IPS-NIHi7 (cell line): ENCODE measurements at regions not wholly inside any gene's neighbourhood (a gene's known extent, or its start where the extent isn't known, plus 50 kb on each side); places are given as distances from the start of the nearest gene placed in this dataset.

Experiments used
- DNase-seq: peaks from one replicate; pipeline ENCODE4 v3.0.0; 2012; ENCODE audit warnings: mixed read lengths; ENCODE audit errors: extremely low spot score

GRCh38 chr4:58205446-58206235, 1095.5 kb upstream of the IGFBP7 start:
- DNase-seq, result no peak

- DNase-seq, result no peak
These were observed 1082.0 kb upstream of the IGFBP7 start for GRCh38 chr4:58192217-58192616.

GRCh38 chr4:58191109-58191508, 1080.9 kb upstream of the IGFBP7 start:
- no peak for DNase-seq

GRCh38 chr4:58188316-58188715, 1078.1 kb upstream of the IGFBP7 start:
- no peak for DNase-seq

GRCh38 chr4:58175024-58175423, 1064.8 kb upstream of the IGFBP7 start:
- DNase-seq, result no peak

GRCh38 chr4:58166490-58166889, 1056.3 kb upstream of the IGFBP7 start:
- DNase-seq, result no peak

- no peak for DNase-seq
These were observed 1053.0 kb upstream of the IGFBP7 start for GRCh38 chr4:58163156-58163555.

GRCh38 chr4:58149404-58150085, 1039.4 kb upstream of the IGFBP7 start:
- no peak for DNase-seq

- DNase-seq, result no peak
These were observed 1034.5 kb upstream of the IGFBP7 start for GRCh38 chr4:58144721-58145120.

- no peak for DNase-seq
These were observed 1028.8 kb upstream of the IGFBP7 start for GRCh38 chr4:58138786-58139668.

GRCh38 chr4:58136604-58137003, 1026.4 kb upstream of the IGFBP7 start:
- DNase-seq, result no peak

GRCh38 chr4:58127680-58128079, 1017.5 kb upstream of the IGFBP7 start:
- DNase-seq, result no peak

- no peak for DNase-seq
These were observed 1009.1 kb upstream of the IGFBP7 start for GRCh38 chr4:58119298-58119697.

- no peak for DNase-seq
These were observed 1002.9 kb upstream of the IGFBP7 start for GRCh38 chr4:58113126-58113525.

GRCh38 chr4:58111818-58112217, 1001.6 kb upstream of the IGFBP7 start:
- no peak for DNase-seq

- peak; percentile 12 for DNase-seq
These were observed 983.2 kb upstream of the IGFBP7 start for GRCh38 chr4:58093352-58093751.

GRCh38 chr4:58090539-58090938, 980.4 kb upstream of the IGFBP7 start:
- no peak for DNase-seq

GRCh38 chr4:58081356-58081755, 971.2 kb upstream of the IGFBP7 start:
- DNase-seq, result no peak

- DNase-seq, result no peak
These were observed 965.5 kb upstream of the IGFBP7 start for GRCh38 chr4:58075724-58076123.

GRCh38 chr4:58074382-58074781, 964.2 kb upstream of the IGFBP7 start:
- DNase-seq, result no peak

- DNase-seq, result no peak
These were observed 960.5 kb upstream of the IGFBP7 start for GRCh38 chr4:58070726-58071125.

GRCh38 chr4:58064653-58065052, 954.5 kb upstream of the IGFBP7 start:
- DNase-seq, result no peak
